Bronchial epithelial cell (primary cell): ENCODE measurements at regions not wholly inside any gene's neighbourhood (a gene's known extent, or its start where the extent isn't known, plus 50 kb on each side); places are given as distances from the start of the nearest gene placed in this dataset.
"Not testable (repeated sequence)": the region's sequence is repeated elsewhere in the genome, so short reads cannot be mapped to it uniquely, and the experiment has no call there.

ENCODE experiments used
- DNase-seq: peaks from one replicate; pipeline ENCODE4 v3.0.0-alpha.2; 2010; ENCODE audit warnings: low read depth
- FAIRE-seq: peaks from 2 replicates; lab custom pipeline; 2011; peaks lifted over from hg19 to GRCh38; lab: Jason Lieb, UNC
- H3K27me3 ChIP-seq: 2 replicates; pipeline ENCODE4 v1.5.1; 2011; ENCODE audit warnings: low read length; ENCODE audit not compliant: control insufficient read depth, insufficient read depth
- H3K36me3 ChIP-seq: 2 replicates; pipeline ENCODE4 v1.5.1; 2011; ENCODE audit warnings: low read length; ENCODE audit not compliant: control insufficient read depth, insufficient read depth
- H3K4me3 ChIP-seq: 2 replicates; pipeline ENCODE4 v1.5.1; 2011; ENCODE audit warnings: mild to moderate bottlenecking, low read depth, low read length, control low read depth
- TF ChIP-seq, protein P1 (sequence below): IDR thresholded peaks from 2 replicates; pipeline ENCODE4 v1.5.1; 2011; ENCODE audit warnings: mild to moderate bottlenecking, moderate library complexity, low read length, control low read depth, inconsistent platforms; ENCODE audit not compliant: insufficient read depth, severe bottlenecking

- Histone ChIP-seq H3K4me3 (no peak overlapping the region), H3K27me3 (no peaks in the 10 kb centered on the region), H3K36me3 (no peaks in the 10 kb centered on the region)
- TF ChIP-seq, protein P1, sequence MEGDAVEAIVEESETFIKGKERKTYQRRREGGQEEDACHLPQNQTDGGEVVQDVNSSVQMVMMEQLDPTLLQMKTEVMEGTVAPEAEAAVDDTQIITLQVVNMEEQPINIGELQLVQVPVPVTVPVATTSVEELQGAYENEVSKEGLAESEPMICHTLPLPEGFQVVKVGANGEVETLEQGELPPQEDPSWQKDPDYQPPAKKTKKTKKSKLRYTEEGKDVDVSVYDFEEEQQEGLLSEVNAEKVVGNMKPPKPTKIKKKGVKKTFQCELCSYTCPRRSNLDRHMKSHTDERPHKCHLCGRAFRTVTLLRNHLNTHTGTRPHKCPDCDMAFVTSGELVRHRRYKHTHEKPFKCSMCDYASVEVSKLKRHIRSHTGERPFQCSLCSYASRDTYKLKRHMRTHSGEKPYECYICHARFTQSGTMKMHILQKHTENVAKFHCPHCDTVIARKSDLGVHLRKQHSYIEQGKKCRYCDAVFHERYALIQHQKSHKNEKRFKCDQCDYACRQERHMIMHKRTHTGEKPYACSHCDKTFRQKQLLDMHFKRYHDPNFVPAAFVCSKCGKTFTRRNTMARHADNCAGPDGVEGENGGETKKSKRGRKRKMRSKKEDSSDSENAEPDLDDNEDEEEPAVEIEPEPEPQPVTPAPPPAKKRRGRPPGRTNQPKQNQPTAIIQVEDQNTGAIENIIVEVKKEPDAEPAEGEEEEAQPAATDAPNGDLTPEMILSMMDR: no peak
- DNase-seq (no peak), FAIRE-seq (no peak)
Observed at GRCh38 chr6:133132466-133132971, 108.6 kb upstream of the EYA4 start.

DNA sequence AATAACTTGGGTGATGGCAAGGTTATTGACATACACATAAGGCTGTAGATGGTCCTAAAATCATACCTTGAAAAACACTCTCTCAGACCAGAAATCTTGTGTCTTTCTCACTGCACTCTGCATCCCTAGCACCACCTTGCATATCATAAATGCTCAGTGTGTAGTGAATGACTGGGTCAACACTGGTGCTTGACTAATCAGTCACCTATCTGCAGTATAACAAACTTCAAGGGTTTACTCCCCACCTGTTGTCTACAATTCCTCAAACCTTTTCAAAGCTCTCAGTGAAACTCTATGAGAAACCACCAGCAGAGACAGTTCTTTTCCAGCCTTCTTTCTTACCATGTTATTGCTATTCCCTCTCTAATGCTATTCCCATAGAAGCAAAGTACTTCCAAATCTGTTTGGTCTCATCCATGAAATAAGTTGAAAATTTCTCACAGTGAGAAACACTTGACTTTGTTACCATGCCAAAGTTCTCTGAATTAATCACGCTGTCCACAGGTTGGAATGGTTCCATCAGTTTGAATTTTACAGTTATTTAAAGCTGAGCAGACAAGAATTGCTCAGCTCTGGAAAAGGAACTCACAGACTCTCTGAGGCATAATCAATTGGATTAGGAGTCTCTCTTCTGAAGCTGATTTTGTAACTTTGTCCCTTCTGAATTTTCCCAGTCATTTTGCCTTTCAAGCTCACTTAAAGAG is 104.8 kb upstream of the EYA4 start:
- no peaks in the 10 kb centered on the region for H3K36me3 ChIP-seq
- no peak for DNase-seq
- peak; percentile 18 for FAIRE-seq
- no peak overlapping the region for H3K4me3 ChIP-seq
- TF ChIP-seq, protein P1: no peak
- H3K27me3 ChIP-seq: no peaks in the 10 kb centered on the region

- not testable (repeated sequence) for H3K4me3 ChIP-seq, FAIRE-seq, DNase-seq, H3K36me3 ChIP-seq, H3K27me3 ChIP-seq
Observed at GRCh38 chr6:133147470-133148184, 93.5 kb upstream of the EYA4 start.

DNA sequence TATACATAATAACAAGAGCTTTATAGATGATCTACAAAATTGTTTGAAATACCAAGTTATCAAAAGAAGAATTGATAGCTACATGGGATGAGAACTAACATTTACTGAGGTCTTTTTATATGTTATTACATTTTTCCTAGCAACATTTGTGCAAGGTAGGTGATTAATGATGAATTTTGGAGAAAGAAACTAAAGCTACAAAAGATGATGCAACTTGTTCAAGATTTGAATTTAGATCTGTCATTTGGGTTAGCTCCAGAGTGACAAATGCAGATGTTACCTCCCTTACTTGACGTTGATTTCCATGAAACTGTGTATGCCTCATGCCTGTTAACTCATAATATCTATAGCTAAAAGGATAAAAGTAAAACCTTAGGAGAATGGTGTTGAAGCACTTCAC is 84.5 kb upstream of the EYA4 start:
- no peak for DNase-seq
- no peak for FAIRE-seq
- no peaks in the 10 kb centered on the region for H3K36me3 ChIP-seq
- no peaks in the 10 kb centered on the region for H3K27me3 ChIP-seq
- TF ChIP-seq, protein P1: no peak
- no peak overlapping the region for H3K4me3 ChIP-seq

- no peak for DNase-seq
- Histone ChIP-seq H3K4me3 (no peak overlapping the region), H3K36me3 (no peaks in the 10 kb centered on the region), H3K27me3 (no peaks in the 10 kb centered on the region)
- TF ChIP-seq, protein P1: no peak
- no peak for FAIRE-seq
Observed at GRCh38 chr6:133157995-133158394, 83.2 kb upstream of the EYA4 start.

DNA sequence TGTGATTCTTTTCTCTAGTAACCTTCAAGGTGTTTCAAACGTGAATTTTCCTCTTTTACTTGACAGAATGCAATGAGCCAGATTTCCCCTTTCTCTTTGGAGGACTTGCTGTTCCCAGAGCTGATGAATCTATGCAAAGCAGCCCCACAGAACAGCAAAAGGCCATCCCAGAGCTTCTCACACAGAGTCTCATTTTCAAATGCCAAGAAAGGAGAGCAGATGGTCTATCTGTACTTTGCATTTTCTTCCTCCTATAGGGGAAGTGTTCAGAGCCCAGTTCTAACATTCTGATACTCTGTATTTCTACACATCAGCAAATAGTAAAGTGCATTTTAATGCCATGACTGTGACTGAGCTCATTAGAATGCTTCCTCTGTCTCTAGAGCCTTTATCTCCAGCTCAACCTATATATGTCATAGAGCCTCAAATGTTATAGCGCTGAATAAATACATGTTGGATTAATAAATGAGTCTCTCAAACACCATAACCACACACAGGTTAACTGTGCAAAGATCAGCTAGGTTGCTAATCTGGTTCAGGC is 81.8 kb upstream of the EYA4 start:
- TF ChIP-seq, protein P1: no peak
- Histone ChIP-seq H3K4me3 (no peak overlapping the region), H3K36me3 (no peaks in the 10 kb centered on the region), H3K27me3 (no peaks in the 10 kb centered on the region)
- FAIRE-seq (no peak), DNase-seq (peak; percentile 21)
